SKM-1 (cell line): ENCODE measurements at regions not wholly inside any gene's neighbourhood (a gene's known extent, or its start where the extent isn't known, plus 50 kb on each side); places are given as distances from the start of the nearest gene placed in this dataset.

ENCODE experiments used
- DNase-seq: peaks from one replicate; lab custom pipeline; 2025; ENCODE audit not compliant: unreplicated experiment; lab: John Stamatoyannopoulos, UW

DNA sequence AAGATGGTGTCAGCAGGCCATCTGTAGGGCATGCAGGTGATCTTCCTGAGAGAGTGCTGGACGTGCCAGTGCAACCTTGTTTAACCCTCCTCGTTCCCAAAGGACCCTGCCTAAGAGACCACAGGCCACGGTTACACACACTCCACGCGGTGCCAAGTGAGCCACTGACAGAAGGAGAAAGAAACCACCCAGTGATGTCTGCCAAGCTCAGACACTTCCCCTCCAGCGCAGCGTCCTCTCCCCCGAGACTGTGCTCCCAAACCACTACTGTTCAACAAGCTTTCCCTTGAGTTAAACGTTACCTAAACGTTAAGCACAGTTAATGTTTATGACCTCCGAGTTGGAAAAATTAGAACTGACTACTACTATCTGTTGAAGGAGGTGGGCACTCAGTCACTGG, 119.1 kb upstream of the NCK2 start:
- no peak for DNase-seq

GRCh38 chr2:105621038-105621437, 123.7 kb upstream of the NCK2 start:
- DNase-seq = no peak

DNA sequence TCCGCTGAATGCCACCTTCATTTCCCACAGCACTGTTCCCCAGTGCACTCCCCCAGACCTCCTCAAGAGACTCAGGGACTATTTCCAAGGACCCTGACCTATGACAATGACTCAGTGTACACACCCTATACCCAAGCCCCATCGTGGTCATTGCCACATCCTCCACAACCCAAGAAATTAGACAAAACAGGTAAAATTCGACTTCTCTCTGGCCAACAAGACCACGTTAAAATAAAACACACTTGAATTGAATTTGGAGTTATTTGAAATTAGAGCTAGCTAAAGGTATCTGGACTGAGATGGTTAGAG, 126.4 kb upstream of the NCK2 start:
- DNase-seq = no peak

DNA sequence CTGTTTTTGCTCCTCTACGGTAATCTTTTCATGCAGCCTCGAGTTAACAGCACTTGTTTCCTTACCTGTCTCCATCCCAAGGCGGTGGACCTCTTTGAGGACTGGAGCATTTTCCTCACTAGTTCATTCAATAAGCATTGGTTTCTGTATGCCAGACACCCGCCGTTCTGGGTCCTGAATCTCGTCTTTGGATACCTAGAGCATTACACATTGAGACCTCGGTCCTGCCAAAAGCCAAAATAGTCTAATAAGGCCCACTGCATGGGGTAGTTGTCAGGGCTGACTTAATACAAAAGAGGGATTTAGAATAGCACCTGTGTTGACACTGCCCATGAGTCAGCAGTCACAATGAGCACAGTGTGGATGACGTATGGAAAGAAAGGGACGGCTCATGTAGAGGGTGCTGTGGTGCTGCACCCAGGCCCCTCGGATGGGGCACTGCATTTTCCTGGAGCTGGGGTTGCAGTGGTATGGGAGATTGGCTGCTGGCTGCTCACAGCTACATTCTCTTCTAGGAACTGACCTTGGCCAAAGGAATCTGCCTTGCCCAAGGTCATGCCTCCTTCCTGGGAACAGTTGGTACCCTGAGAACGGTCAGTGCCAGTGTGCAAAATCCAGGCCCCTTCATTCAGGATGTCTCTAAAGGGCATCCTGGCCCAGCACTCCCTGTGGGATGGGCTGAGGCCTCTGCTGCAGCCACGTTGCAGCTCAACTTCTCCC, 126.9 kb upstream of the NCK2 start:
- DNase-seq = no peak

DNA sequence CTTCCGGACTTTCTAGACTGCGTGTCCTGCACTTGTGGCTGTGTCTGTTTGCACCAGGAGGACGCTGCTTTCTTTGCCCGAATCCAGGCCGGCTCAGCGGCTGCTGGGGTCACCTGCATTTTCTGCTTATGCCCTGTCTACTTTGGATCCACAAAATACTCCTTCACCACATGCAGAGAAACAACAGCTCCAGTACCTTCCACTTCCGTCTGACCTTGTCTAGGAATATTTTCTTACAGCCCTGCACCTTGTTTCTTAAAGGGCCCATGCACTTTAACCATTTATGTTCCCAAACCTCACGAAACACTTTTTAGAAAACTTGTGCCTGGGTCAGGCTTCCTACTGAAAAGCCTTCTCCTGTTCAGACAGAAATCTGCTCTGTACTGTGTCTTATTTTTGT, 129.4 kb upstream of the NCK2 start:
- no peak for DNase-seq

- DNase-seq = no peak
Measured at GRCh38 chr2:105611811-105612424, 132.8 kb upstream of the NCK2 start.

DNA sequence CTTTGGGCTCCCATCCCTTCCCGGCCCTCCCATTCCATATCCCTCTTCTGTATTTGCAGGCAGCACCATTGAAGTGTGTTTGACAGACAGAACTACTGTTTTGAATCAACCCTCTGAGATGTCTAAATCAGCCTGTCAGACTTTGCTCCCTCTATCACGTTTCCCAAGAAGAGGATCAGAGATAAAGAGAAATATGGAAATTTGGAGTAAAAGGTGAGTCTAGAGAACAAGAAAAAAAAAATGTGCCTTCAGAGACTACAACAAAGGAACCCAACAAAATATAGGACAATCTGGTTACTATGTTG, 133.4 kb upstream of the NCK2 start:
- no peak for DNase-seq

GRCh38 chr2:105610576-105611332, 134.0 kb upstream of the NCK2 start:
- DNase-seq = no peak

GRCh38 chr2:105609746-105610402, 134.8 kb upstream of the NCK2 start:
- no peak for DNase-seq

DNA sequence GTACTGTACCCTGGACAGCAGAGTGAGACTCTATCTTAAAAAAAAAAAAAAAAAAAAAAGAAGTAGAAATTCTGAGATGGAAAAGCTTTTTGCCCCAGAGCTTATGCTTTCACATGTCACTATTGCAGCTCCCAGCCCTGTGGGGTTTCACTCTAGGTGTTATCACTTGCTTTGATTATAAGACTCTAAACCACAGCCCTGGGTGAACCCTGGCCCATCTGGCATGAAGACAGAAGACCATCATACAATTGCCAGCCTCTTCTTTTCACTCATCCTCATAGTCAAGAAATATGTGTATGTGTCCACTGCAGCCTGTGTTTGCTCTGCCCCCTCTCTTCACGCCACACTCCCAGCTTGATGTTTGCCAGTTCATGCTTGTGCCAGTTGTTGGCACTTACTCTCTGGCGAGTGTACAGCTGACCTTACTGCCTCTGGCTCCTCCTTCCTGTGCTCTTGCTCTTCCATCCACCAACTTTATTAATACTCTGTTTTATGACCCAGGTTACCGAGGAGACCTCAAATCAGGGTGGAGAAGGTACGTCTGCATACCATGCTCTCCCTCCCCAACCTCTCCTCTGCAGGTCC, 136.7 kb upstream of the NCK2 start:
- DNase-seq = no peak

- no peak for DNase-seq
Measured at GRCh38 chr2:105606081-105606480, 138.6 kb upstream of the NCK2 start.

GRCh38 chr2:105604938-105605337, 139.8 kb upstream of the NCK2 start:
- no peak for DNase-seq

DNA sequence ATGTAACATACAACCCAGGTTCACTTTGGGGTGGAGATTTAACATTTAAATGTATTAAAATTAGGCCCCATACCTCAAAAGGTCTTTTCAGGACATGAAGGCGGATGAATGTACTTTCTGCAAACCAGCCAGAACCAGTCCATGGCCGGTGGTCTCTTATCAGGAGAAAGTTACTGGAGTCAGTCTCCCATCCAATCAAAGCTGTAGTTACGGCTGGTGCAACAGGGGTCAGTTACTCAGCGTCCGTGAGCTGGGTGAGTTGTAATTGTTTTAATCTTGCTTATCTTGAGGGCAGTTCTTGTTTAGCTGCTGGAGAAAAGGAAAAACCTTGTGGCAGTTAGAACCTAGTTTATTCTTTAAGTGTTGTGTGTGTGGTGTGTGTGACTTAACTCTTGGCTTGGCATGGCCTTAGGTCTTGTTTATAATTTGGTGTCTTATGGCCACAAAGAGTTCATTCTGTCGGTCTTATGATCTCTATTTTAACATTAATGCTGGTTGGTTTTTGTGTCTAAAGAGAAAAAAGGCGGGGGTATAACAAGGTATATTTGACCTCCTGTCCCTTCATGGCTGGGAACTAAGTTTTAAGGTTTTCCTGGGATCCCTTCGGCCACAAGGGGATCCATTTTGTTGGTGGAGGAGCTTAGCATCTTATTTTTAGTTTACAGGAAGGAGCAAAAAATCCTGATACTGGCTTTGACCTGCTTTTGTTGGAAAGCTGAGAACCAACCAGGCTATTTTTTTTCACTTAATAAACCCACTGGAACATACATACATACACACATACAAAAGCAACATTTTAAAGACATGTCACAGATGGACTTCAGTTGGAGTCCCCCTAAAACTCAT, 143.5 kb upstream of the NCK2 start:
- DNase-seq = no peak

DNA sequence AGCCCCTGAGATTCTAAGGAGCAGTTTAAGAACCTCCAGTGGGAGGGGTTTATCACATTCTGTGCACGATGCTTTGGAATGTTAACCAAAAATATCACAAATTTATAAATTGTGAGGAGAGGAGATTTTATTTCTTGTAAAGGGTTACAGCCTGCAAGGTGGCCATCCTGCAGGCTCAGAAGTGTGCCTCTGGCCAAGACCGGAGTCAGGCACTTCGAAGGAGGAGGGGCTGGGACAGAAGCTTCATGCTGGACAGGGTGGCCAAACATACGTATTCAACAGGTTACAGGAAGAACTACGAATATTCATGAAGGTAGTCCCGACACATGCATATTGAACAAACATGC, 144.1 kb upstream of the NCK2 start:
- no peak for DNase-seq

DNA sequence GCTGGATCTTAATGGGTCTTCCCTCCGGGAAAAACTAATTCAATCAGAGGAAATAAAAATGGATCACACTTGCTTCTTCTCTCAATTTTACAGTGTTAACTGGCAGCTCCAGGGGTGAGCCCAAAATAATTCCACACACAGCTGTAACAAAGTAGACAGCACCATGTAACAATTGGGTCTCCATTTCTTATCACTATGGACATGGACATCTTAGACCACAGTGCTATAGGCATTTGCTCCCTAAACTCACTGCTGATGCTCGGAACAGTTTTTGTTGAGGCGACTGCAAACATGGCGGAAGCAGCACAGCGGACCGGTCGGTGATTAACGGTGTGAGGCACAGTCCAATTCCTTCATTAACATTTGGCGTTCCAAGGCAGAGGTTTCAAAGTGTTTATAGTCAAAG, 144.7 kb upstream of the NCK2 start:
- no peak for DNase-seq

DNA sequence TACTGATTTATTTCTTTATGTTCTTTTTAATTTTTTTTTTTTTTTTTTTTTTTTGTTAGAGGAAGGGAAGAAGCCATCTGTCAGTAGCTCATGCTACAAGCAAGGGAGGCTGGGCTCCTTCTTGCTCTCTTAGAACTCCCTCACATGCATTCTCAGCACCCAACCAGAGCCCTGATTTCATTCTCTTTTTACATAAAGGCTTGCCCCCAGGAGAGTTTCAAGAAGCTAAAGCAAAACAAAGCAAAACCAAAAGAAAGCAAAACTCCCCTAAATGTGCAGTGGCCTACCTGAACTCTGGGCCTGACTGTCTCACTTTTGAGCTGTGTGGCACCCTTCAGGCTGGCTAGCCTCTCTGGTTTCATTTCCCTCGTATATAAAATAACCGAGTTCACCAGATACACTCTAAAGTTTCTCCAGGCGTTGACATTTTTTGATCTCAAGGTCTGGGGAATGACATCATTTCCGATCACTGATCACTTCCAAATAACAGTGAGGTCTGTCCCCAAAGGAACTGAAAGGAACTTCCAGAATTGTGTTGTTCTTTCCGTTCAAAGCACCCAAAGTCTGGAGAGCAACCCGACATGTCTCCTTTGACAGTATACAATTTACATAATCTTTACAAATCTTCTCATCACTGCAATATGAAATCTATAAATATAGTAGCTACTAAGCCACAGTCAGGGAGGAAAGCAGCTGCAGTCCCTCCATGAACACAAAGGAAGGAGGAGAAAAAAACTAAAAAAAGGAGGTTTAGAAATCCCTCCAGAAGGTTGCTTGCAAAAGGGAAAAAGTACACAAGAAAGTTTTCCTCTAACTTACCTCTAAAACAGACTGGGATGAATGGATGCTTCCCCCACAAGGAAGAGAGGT, 145.6 kb upstream of the NCK2 start:
- no peak for DNase-seq

- no peak for DNase-seq
Measured at GRCh38 chr2:105597806-105598803, 146.6 kb upstream of the NCK2 start.

- no peak for DNase-seq
Measured at GRCh38 chr2:105597011-105597805, 147.5 kb upstream of the NCK2 start.
